DMS79 treated with DMSO at 0.1 percent for 48 hours (cell line): ENCODE measurements at regions not wholly inside any gene's neighbourhood (a gene's known extent, or its start where the extent isn't known, plus 50 kb on each side); places are given as distances from the start of the nearest gene placed in this dataset.
A peak's percentile ranks its signal among the peaks of the same experiment; 100 is the strongest.

Source experiments
- DNase-seq: peaks from one replicate; lab custom pipeline; 2025; lab: John Stamatoyannopoulos, UW

GRCh38 chr6:53744321-53744720 is 50.5 kb upstream of the LRRC1 start:
- DNase-seq = peak; percentile 27

- DNase-seq = no peak
These were observed 53.6 kb upstream of the LRRC1 start for GRCh38 chr6:53741034-53741823.

- no peak for DNase-seq
These were observed 57.1 kb upstream of the LRRC1 start for GRCh38 chr6:53737746-53738145.

GRCh38 chr6:53735896-53736295 is 58.9 kb upstream of the LRRC1 start:
- no peak for DNase-seq

- no peak for DNase-seq
These were observed 60.1 kb upstream of the LRRC1 start for GRCh38 chr6:53734473-53735299.

GRCh38 chr6:53731866-53732636 is 62.8 kb upstream of the LRRC1 start:
- DNase-seq = no peak

- DNase-seq = no peak
These were observed 64.0 kb upstream of the LRRC1 start for GRCh38 chr6:53730767-53731166.

- DNase-seq = peak; percentile 44
These were observed 63.1 kb upstream of the KLHL31 start for GRCh38 chr6:53728570-53729194.

GRCh38 chr6:53727748-53728147 is 62.2 kb upstream of the KLHL31 start:
- DNase-seq = no peak

GRCh38 chr6:53725791-53726575 is 60.4 kb upstream of the KLHL31 start:
- peak; percentile 48 for DNase-seq

- no peak for DNase-seq
These were observed 58.9 kb upstream of the KLHL31 start for GRCh38 chr6:53724501-53724900.

GRCh38 chr6:53723331-53723730 is 57.8 kb upstream of the KLHL31 start:
- no peak for DNase-seq

GRCh38 chr6:53721766-53722165 is 56.2 kb upstream of the KLHL31 start:
- no peak for DNase-seq

- peak; percentile 74 for DNase-seq
These were observed 53.3 kb upstream of the KLHL31 start for GRCh38 chr6:53718597-53719460.

- no peak for DNase-seq
These were observed 52.0 kb upstream of the KLHL31 start for GRCh38 chr6:53717566-53717965.

- DNase-seq = no peak
These were observed 49.9 kb upstream of the KLHL31 start for GRCh38 chr6:53715434-53715833.
